HG03442 (cell line): ENCODE measurements at regions not wholly inside any gene's neighbourhood (a gene's known extent, or its start where the extent isn't known, plus 50 kb on each side); places are given as distances from the start of the nearest gene placed in this dataset.
"Not testable (repeated sequence)": the region's sequence is repeated elsewhere in the genome, so short reads cannot be mapped to it uniquely, and the experiment has no call there.

Experiments used
- ATAC-seq: cut with Tn5 transposase; IDR thresholded peaks from one replicate; pipeline ENCODE4 v1.9.1; 2021; ENCODE audit warnings: mild to moderate bottlenecking, moderate library complexity; ENCODE audit not compliant: unreplicated experiment

DNA sequence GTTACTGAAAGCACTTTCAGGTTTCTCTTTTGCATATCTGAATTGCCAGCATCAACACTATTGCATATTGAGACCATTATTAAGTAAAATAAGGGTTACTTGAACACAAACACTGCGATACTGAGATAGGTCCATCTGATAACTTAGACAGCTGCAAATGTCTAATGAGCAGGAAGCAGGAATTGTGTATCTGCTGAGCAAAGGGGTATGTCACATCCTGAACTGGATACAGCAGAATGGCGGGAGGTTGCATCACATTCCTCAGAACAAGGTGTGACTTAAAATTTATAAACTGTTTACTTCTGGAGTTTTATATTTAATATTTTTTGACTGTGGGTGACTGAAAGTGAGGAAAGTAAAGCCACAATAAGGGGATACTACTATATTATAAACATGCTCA, 142.4 kb downstream of the POTEH start:
- ATAC-seq, result not testable (repeated sequence)

DNA sequence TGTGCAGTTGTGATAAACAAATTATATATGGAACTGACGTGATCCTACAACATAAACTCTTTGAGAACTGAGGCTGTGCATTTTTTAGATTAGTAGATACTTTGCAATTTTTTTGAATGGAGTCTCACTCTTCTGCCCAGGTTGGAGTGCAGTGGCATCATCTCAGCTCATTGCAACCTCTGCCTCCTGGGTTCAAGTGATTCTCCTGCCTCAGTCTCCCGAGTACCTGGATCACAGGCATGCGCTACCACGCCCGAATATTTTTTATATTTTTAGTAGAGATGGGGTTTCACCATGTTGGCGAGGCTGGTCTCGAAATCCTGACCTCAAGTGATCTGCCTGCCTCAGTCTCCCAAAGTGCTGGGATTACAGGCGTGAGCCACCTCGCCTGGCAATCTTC, 145.9 kb downstream of the POTEH start:
- not testable (repeated sequence) for ATAC-seq

DNA sequence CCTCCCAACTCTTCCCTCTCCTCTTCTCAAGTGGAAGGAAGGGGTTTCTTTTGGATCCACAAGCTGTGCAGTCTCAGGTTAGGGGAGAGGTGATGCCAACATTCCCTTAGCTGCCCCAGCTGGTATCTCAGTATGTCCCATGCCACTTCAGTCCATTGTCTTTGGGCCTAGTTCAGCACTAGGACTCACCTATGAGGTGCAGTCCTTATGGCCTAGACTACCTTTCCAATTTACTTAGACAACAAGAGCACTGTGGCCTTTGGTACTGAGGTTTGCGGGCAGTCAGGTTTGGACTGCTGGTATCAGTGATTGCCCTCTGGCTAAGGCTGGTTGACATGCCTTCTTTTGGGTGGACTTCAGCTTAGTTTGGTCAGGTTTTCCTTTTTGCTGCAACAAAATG, 159.9 kb downstream of the POTEH start:
- not testable (repeated sequence) for ATAC-seq

DNA sequence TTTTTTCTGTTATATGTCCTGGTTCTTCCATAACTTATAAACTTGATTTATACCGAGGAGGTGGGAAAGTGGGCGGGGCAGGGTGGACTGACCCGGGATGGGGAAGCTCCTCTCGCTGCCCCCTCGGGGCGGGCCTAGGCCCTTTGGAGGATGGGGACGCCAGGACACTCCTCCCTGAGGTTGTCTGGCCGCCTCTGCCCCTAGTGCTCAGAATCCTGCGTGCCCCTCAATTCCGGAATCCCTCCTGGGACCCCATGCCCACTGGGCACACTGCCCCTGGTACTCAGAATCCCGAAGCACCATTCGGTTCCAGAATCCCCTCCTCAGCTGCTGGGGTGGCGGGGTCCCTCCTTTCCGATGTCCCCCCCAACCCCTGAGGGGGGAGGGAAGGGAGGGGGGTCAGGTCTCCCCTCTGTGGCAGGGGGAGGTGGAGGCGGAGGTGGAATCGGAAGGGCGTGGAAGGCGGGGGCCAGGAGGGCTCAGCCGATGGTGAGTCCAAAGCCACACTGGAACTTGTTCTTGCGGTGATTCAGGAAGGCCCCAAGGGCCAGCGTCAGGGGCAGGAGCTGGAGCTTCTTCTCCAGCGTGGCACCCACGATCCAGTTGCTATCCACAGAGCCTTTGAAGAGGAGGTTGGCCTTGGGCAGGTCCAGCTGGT, 164.0 kb downstream of the POTEH start:
- ATAC-seq, result not testable (repeated sequence)

DNA sequence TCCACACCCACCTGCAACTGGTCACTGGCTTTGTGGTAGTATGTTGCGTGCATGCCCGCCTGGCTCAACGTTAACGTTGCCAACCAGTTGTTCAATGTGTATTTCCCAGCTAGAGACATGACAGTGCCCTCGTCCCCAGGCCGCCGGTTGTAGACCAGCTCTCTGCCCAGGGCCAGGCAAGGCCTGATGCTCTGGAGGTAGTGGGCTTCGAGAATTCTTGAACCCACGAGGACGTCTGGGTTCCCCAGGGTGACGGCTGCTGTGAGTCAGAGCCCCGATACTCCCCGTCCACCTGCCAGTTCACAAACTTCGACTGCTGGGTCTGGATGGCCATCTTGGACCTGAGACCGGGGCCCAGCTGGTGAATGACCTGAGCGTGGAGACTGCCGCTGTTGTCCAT, 164.6 kb downstream of the POTEH start:
- ATAC-seq, result not testable (repeated sequence)

DNA sequence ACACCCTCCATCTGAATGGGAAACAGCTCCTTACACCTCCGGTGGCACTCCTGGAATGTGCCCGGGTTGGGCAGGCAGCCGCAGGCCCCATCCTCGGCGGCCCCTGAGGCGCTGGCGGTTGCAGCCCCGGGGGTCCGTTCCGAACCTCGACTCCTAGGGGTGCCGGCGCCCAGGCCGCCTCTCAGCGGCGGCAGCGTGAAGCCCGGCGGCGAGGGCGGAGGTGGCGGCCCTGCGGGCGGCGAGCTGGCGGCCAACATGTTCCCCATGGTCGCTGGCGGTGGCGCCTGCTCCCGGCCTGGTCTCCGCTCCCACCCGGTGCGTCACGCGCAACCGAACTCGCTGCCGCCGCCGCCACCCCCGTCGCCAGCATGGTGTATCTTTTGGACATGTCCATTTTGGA, 165.2 kb downstream of the POTEH start:
- ATAC-seq, result not testable (repeated sequence)

DNA sequence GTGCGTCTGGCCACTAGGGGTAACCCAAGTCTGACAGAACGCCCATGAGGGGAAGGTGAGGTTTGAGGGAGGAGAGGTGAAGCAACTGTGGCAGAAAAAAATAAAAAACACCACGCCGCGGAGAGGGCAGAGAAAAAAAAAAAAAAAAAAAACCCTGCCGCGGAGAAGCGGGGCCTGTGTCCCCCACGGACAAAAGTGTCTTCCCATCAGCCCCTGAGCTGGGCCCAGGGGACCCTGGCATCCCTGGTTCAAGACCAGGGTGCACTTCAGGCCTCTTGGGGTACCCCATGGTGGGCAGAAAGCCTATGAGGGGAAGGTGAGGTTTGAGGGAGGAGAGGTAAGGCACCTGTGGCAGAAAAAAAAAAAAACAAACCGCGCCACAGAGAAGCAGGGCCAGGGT, 191.1 kb downstream of the POTEH start:
- ATAC-seq, result not testable (repeated sequence)

DNA sequence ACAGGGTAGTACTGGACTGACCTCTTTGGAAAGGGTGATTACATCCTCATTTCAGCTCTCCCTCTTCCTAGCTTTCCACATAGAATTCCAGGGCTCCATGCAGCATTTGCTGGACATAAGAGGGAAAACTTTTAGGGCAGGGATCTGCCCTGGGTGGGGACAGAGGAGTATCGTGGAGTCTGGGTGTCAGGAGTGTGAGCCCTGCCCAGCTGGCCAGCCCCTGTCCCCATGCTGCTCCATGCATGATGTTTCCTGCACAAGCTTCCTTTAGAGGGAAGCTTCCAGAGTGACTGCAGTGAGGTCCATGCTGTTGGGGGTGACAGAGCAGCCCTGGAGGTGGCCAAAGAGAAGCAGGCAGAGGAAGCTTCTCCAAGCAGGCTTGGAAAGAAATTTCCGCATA, 214.5 kb downstream of the POTEH start:
- ATAC-seq, result not testable (repeated sequence)

DNA sequence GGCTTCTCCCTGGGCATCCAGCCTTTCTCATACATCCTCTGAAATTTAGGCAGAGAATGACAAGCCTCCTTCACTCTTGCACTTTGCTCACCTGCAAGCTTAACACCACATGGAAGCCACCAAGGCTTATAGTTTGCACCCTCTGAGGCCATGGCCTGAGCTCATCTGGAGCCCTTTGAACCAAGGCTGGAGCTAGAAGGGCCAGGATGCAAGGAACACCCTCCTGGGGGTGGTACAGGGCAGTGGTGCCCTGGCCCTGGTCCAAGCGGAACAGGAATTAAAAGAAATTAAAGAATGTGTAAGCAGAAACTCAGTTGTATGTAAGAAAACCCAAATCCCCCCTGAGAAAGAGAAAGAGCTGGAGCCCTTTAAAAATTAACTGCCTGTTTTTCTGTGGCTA, 221.9 kb downstream of the POTEH start:
- ATAC-seq, result not testable (repeated sequence)

DNA sequence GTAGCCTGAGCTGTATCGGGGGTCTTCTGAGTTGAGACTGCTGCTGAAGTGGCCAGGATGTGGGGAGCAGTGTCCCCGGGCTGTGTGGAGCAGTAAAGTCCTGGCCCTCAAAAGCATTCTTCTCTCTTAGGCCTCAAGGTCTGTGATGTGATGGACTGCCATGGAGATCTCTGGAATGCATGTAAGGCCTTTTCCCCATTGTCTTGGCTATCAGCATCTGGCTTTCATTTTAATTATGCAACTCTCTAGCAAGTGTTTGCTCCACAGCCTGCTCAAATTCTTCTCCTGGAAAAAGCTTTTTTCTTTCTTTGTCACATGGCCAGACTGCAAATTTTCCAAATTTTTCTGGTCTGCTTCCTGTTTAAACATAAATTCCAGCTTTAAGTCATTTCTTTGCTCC, 229.3 kb downstream of the POTEH start:
- not testable (repeated sequence) for ATAC-seq

DNA sequence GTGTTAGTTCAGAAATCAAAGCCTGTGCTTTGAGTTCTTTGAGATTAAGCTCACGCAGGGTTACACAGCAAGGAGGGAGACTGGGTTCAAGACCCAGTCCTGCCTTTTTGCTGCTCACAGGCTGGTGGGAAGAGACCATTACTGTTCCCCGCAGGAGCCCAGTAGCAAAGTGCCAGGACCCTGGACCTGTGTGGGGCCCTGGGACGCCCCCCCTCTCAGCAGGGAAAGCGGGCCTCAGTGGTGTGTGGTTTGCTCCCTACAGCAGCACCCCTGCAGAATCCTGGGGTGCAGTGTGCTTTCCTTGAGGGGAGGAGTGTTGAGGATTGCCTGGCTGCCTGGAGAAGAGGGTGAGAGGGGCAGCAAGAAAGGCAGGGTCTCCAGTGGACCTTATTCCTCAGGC, 231.1 kb downstream of the POTEH start:
- ATAC-seq, result not testable (repeated sequence)

DNA sequence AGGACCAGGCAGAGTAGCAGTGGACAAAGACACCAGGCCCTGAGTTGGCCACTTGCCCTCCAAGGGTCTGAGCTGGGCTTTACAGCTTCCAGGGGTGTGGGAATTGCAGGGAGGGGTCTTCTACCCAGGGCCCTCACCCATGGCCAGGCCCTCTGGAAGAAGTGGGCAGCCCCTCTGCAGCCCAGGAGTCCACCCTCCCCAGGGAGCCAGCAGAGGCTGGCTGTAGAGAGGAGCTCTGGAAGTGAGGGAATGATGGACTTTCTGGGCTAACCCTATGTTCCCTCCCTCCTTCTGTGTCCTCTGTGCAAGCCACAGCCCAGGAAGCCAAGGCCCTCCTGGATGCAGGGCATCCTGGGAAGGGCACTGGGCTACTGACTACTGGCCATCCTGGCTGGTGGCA, 232.3 kb downstream of the POTEH start:
- ATAC-seq, result not testable (repeated sequence)

DNA sequence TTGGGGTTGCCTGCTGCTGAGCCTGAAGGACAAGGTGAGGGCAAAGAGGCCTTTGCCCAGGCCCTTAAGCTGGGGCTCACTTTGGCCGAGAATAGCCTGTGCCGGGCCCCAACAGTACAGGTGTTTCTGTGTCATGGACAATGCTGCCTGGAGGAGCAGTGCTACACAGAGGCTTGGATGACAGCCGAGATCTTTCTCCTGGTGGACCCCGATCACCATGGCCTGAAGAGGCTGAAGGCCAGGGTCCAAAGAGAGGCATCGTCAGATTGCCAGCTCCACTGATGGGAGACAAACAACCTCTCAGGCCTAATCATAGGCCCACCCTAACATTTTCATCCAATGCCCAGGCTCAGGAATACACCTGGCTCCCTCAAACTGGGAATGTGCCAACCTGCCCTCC, 232.8 kb downstream of the POTEH start:
- not testable (repeated sequence) for ATAC-seq

DNA sequence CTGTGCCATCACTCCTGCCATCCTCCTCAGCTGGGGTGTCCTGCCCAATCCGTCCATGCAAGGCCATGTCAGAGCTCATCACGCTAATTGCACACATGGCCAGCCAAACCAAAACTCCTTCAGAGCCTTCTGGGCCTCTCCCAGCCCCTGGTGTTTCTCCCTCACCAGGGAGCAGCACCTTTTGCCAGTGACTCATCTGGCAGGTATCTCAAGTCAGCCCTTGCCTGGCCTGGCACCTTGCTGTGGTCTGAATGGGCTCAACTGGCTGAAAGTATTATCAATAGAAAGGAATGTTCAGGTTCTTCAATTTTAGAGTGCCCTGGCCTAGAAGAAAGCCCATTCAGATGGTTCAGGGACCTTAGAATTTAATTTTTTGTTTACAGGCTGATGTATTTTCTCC, 235.0 kb downstream of the POTEH start:
- not testable (repeated sequence) for ATAC-seq

DNA sequence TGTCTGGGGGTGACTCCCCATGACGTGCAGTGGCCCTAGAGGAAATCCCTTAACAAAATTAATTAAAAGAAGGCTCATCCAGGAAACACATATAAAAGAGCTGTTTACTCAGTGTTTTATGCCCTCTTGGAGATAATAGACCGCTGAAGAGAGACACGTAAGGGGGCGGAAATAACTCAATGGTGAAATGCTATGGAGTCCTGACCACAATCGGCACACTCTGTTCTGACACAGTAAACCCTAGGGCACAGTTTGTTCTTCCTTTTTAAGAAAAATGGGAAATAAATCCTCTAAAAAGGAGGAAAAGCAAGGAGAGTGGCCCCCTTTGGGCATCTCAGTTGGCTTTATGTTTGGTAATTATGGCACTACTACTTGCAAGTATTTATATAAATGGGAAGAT, 237.3 kb downstream of the POTEH start:
- not testable (repeated sequence) for ATAC-seq
